ENCODE measurements at regions not wholly inside any gene's neighbourhood (a gene's known extent, or its start where the extent isn't known, plus 50 kb on each side); places are given as distances from the start of the nearest gene placed in this dataset.
"Not testable (repeated sequence)": the region's sequence is repeated elsewhere in the genome, so short reads cannot be mapped to it uniquely, and the experiment has no call there.

DNA sequence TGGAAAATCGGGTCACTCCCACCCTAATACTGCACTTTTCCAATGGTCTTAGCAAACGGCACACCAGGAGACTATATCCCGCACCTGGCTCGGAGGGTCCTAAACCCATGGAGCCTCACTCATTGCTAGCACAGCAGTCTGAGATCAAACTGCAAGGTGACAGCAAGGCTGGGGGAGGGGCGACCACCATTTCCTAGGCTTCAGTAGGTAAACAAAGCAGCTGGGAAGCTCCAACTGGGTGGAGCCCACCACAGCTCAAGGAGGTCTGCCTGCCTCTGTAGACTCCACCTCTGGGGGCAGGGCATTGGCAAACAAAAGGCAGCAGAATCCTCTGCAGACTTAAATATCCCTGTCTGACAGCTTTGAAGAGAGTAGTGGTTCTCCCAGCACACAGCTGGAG, 109.0 kb upstream of the DEFB108B start:
- not testable (repeated sequence) for DNase-seq

DNA sequence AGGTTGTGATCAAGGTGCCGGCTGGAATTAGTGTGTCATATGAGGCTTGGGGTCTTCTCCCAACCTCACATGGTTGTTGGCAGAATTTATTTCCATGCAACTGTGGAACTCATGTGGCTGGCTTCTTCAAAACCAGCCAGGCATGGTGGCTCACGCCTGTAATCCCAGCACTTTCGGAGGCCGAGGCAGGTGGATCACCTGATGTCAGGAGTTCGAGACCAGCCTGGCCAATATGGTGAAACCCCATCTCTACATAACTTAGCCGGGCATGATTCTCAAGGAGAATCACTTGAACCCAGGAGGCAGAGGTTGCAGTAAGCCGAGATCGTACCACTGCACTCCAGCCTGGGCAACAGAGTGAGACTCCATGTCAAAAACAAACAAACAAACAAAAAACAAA, 102.3 kb upstream of the DEFB108B start:
- DNase-seq: not testable (repeated sequence)

DNA sequence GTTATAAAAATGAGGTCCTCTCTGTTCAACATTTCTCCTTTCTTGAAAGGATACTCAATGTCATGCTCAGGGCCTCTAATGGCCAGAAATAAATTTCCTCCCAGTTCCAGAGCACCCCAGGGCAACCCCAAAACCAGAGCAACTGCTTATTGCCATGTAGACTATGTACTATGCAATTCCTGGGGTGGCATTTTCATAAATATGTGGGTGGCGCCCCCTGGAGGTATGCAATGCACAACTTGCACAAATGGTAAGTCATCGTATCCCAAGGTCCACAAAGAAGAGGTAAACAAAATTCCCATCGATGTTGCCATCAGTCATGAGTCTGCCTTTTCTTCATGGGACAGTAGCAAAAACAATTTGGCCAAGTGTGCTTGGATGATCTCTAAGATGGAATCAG, 98.6 kb upstream of the DEFB108B start:
- not testable (repeated sequence) for DNase-seq

DNA sequence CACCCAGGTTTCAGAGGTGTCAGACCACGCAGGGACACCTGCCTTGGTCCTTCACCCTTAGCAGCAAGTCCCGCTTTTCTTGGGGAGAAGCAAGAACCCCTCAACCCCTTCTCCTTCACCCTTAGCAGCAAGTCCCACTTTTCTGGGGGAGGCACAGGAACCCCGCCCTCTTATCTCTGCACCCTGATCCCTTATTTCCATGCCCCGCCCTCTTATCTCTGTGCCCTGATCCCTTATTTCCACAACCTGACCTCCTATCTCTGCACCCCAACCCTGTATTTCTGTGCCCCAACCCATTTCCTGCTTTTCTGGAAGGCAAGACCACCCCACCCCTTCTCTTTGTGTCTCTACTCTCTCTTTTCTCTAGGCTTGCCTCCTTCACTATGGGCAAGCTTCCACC, 94.7 kb upstream of the DEFB108B start:
- not testable (repeated sequence) for DNase-seq

DNA sequence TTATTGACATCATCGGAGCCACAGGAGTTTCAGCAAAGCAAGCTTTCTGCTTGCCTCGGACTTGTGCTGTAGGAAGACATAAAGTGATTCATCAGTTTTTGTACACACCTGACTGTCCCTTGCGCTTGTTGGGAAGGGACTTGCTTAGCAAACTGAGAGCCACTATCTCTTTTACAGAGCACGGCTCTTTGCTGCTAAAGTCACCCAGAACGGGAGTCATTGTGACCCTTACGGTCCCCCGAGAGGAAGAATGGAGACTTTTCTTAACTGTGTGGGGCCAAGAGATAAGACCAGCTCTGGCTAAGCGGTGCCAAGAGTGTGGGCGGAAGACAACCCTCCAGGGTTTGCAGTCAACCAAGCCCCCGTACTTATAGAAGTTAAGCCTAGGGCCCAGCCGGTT, 89.6 kb upstream of the DEFB108B start:
- not testable (repeated sequence) for DNase-seq

DNA sequence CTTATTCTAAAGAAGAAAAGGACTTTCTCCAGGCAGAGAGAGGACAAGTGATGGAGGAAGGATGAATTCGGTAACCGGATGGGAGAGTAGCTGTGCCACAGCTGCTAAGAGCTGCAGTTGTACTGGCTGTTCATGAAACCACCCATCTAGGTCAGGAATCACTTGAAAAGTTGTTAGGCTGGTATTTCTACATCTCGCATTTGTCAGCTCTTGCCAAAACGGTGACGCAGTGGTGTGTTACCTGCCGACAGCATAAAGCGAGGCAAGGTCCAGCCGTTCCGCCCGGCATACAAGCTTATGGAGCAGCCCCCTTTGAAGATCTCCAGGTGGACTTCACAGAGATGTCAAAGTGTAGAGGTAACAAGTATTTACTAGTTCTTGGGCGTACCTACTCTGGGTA, 87.3 kb upstream of the DEFB108B start:
- DNase-seq: not testable (repeated sequence)

DNA sequence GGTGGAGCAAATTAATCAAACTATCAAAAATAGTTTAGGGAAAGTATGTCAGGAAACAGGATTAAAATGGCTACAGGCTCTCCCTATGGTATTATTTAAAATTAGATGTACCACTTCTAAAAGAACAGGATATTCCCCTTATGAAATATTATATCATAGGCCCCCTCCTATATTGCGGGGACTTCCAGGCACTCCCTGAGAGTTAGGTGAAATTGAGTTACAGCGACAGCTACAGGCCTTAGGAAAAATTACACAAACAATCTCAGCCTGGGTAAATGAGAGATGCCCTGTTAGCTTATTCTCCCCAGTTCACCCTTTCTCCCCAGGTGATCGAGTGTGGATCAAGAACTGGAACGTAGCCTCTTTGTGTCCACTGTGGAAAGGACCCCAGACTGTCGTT, 86.7 kb upstream of the DEFB108B start:
- not testable (repeated sequence) for DNase-seq

DNA sequence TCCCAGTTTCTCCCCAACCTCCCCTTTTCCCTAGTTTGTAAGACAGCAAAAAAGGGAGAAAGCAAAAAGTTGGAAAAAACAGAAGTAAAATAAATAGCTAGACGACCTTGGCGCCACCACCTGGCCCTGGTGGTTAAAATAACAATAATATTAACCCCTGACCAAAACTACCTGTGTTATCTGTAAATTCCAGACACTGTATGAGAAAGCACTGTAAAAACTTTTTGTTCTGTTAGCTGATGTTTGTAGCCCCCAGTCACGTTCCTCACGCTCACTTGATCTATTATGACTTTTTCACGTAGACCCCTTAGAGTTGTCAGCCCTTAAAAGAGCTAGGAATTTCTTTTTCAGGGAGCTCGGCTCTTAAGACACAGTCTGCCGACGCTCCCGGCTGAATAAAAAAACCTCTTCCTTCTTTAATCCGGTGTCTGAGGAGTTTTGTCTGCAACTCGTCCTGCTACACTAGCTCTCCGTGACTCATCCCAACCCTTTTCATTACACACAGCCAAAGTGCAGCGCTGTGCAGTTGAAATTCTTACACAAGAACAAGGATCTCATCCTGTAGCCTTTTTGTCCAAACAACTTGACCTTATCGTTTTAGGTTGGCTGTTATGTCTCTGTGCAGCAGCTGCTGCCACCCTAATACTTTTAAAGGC, 83.9 kb upstream of the DEFB108B start:
- not testable (repeated sequence) for DNase-seq

DNA sequence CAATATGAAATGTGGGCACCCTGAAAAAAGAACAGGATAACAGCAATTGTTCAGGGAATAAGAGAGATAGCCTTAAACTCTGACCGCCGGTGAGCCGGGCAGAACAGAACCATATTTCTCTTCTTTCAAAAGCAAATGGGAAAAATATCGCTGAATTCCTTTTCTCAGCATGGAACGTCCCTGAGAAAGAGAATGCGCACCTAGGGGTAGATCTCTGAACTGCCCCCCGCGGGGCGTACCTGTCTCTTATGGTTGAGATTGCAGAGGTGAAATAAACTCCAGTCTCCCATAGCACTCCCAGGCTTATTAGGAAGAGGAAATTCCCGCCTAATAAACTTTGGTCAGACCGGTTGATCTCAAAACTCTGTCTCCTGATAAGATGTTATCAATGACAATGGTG, 82.1 kb upstream of the DEFB108B start:
- not testable (repeated sequence) for DNase-seq

DNA sequence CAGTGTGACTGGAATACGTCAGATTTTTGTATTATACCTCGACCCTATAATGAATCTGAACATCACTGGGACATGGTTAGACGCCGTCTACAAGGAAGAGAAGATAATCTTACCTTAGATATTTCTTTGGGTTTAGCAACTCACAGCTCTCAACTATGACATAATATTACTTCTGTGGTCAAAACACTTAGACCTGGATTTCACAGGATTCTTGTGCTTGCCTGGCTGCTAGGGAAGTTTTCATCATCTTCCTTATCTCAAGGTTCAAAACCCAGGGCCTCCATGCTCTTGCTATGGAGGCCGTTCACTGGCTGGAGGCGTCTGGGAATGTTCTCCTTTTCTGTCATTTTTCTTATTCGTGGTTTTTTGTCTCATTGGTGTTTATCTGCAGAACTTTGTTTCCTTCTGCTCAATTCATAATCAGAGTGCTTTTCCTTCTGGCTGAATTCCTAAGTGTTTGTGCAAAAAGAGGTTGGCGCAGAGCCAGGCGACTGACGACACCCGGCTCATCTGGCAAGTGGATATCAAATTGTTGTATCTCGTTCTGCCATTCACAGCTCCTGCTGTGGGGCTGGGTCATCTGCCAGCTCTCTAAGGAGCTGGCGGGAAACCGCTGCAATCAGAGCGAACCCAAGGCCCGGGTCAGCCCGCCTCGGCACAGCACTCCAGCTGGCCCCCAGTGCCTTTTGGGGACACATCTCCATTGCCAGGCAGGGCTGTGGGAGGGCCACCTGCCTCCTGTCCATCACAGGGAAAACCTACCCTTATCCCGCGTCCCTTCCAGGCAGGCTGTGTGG, 68.1 kb upstream of the DEFB108B start:
- DNase-seq: not testable (repeated sequence)

DNA sequence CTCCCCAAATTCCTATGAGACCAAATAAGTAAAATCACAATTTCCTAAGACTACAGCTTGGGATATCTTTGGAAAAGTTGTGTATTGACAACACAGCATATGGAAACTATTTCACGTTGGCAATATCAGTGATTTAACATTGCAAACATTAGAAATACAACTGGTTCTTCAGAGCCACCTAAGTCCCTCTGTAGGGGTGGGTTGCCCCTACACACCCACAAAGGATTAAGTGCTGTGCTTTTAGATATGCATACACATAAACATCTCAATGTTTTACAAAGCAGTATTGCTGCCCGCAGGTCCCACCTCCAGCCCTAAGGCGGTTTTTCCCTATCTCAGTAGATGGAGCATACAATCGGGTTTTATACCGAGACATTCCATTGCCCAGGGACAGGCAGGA, 66.0 kb upstream of the DEFB108B start:
- DNase-seq: not testable (repeated sequence)

DNA sequence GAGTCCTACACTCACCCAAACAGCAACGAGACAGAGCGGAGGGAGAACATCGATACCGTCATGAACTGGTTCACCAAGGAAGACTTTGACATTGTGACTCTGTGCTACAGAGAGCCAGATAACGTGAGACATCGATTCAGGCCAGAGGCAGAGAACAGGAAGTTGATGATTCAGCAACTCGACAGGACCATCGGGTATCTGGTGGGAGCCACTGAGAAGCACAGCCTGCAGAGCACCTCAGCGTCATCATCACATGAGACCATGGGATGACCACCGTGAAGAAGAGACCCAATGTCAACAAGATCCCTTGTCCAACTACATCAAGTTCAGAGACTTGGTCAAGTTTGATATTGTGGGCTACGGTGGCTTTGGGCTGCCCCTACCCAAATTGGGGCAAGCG, 60.8 kb upstream of the DEFB108B start:
- DNase-seq: not testable (repeated sequence)

DNA sequence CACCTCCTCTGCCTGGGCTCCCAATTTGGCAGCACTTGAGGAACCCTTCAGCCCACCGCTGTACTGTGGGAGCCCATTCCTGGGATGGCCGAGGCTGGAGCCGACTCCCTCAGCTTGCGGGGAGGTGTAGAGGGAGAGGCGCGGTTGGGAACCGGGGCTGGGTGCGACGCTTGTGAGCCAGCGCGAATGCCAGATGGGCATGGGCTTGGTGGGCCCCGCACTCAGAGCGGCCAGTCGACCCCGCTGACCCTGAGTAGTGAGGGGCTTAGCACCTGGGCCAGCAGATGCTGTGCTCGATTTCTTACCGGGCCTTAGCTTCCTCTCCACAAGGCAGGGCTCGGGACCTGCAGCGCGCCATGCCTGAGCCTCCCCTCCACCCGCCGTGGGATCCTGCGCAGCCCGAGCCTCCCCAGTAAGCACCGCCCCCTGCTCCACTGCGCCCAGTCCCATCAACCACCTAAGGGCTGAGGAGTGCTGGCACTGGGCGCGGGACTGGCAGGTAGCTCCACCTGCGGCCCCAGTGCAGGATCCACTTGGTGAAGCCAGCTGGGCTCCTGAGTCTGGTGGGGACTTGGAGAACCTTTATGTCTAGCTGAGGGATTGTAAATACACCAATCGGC, 58.3 kb upstream of the DEFB108B start:
- no peak for DNase-seq

DNA sequence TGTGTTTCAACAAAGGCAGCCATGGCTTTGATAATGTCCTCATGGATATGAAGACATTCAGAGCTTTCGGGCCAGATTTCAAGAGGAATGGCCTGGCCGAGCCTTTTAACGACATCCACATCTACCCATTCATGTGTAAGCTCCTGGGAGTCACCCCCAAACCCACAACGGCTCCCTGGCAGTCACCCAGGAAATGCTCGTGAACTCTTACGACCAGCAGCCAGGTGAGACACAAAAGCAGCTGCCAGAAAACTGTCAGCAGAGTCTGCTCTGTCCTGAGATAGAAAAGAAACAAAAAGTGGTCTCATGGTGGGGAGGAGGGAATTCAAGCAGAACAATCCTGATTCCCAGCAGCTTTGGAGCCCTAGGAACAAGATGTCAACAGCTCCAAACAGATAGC, 52.9 kb upstream of the DEFB108B start:
- not testable (repeated sequence) for DNase-seq

DNA sequence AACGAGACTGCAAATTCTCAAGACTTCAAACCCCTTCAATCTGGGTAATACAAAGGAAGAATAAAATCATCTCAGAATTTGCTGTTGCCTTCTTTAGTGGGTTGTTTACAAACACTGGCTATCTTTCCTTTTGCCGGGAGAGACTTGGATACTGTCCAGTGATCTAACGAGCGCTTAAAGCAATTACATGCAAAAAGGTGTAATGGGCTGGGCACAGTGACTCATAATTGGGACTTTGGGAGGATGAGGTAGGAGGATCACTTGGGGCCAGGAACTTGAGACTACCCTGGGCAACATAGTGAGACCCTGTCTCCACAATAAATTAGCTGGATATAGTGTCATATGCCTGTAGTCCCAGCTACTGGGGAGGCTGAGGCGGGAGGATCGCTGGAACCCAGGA, 52.2 kb upstream of the DEFB108B start:
- DNase-seq: not testable (repeated sequence)

DNA sequence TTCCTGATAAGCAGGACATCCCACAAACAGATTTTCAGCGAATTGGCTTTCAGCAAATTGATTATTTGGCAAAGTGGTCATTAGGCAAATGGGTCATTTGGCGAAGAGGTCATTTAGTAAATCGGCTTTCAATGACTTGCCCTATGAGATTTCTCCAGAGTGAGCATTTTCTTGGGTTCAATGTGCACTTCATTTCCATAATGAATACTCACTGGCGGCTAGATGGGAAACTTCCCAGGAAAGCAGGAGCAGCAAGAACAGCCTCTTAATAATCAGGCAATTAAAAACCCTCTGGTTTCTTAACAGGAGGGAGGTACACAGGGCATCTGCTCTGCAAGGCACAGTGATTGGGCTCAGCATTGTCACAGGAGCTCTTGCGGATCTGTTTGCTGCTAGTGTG, 51.5 kb upstream of the DEFB108B start:
- not testable (repeated sequence) for DNase-seq

DNA sequence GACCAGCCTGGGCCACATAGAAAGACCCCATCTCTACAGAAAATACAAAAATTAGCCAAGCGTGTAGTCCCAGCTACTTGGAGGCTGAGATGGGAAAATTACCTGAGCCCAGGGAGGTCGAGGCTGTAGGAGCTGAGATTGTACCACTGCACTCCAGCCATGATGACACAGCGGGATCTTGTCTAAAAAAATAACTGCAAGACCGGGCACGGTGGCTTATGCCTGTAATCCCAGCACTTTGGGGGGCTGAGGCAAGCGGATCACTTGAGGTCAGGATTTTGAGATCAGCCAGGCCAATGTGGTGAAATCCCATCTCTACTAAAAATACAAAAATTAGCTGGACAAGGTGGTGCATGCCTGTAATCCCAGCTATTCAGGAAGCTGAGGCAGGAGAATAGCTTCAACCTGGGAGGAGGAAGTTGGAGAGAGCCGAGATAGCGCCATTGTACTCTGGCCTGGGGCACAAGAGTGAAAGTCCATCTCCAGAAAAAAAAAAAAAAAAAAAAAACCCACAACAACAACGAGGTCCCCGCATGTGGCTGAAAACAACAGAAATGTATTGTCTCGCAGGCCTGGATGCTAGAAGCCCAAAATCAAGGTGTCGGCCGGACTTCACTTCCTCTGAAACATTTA, 50.7 kb upstream of the DEFB108B start:
- DNase-seq: not testable (repeated sequence)

DNA sequence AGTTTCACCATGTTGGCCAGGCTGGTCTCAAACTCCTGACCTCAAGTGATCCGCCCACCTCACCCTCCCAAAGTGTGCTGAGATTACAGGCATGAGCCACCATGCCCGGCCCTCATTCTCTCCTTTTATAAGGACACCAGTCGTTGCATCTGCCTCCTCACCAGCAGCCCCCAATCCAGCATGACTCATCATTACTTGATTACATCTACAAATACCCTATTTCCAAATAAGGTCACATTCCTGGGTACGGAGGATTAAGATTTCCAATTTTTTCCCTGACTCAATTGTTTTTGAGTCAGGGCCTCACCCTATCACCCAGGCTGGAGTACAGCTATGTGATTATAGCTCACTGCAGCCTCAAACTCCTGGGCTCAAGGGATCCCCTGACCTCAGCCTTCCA, 49.8 kb upstream of the DEFB108B start:
- not testable (repeated sequence) for DNase-seq
